GM13976 (cell line): ENCODE measurements at regions not wholly inside any gene's neighbourhood (a gene's known extent, or its start where the extent isn't known, plus 50 kb on each side); places are given as distances from the start of the nearest gene placed in this dataset.

Experiments used
- DNase-seq: peaks from one replicate; pipeline ENCODE4 v3.0.0; 2012; ENCODE audit warnings: low spot score
- in situ Hi-C: fragments of 300-500 bp; cut with MboI; formaldehyde crosslinking; loops from one replicate; pipeline ENCODE4 v1.12.0; 2022; ENCODE audit warnings: low sequenced_read_pairs, mixed read lengths, inconsistent platforms; ENCODE audit not compliant: unreplicated experiment
- TF ChIP-seq, protein P1 (sequence below): IDR thresholded peaks from 2 replicates; pipeline ENCODE4 v1.5.1; 2012; ENCODE audit warnings: borderline replicate concordance, mild to moderate bottlenecking; ENCODE audit not compliant: insufficient read depth; ENCODE audit errors: extremely low read depth, missing control alignments, control extremely low read depth

DNA sequence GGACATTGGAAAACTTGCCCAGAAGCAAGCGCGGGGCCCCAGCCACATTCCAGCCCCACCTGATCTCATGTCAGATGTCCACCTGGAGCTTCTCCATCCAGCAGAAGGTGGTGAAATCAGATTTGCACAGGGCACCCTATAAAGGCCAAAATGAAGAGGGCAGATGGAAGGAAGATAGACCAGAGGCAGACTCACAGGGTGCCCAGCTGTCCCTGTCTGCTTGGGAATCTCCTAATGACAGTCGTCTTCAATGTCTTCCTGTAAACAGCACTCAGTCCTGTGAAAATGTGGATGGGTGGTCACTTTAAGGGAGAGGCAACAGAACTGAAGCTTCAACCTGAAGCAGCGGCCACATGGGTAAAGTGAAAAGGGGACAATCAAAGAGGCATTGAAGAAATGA is 607.5 kb downstream of the IRX1 start:
- DNase-seq: no peak
- TF ChIP-seq, protein P1, sequence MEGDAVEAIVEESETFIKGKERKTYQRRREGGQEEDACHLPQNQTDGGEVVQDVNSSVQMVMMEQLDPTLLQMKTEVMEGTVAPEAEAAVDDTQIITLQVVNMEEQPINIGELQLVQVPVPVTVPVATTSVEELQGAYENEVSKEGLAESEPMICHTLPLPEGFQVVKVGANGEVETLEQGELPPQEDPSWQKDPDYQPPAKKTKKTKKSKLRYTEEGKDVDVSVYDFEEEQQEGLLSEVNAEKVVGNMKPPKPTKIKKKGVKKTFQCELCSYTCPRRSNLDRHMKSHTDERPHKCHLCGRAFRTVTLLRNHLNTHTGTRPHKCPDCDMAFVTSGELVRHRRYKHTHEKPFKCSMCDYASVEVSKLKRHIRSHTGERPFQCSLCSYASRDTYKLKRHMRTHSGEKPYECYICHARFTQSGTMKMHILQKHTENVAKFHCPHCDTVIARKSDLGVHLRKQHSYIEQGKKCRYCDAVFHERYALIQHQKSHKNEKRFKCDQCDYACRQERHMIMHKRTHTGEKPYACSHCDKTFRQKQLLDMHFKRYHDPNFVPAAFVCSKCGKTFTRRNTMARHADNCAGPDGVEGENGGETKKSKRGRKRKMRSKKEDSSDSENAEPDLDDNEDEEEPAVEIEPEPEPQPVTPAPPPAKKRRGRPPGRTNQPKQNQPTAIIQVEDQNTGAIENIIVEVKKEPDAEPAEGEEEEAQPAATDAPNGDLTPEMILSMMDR: no peak
- in situ Hi-C loops: no loop called here

DNA sequence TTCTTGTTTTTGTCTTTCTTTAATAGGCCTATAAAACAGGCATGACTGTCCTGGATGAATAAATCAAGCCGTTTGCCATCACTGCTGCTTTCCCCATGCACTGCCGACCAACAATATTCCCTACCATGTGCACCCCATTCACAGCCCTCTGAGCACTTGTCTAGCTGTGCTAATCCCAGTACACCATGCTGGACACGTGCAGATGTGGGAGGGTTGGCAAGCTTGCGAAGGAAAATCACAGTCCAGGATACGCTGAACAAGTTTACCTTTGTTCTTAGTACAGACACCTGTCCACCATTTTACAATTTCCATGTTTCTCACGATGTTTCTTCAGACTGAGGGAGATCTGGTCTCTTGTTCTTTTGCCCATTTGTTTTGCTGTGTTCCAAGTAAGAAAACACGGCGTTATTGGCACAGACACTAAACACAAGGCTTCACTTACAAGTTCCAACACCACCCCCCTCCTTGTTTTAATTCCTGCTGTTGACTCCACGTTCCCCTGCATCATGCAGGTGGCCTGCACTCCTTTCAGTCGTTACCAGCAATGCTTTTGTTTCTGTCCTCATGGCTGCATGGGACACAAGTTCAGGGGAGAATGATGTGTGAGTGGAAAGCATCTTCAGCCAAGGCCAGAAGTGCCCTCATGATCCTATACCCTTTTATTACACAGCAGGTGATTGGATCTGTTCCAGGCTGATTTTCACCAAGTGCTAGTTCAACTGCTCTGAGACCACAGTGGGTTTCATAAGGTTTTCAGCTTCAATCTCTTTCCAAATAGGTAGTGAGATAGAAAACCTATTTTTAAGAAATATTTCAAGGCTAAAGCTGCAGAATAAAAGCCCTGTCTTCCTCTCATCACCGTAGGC is 608.9 kb downstream of the IRX1 start:
- in situ Hi-C loops: no loop called here
- no peak for DNase-seq
- TF ChIP-seq, protein P1: no peak

- TF ChIP-seq, protein P1: no peak
- no peak for DNase-seq
- in situ Hi-C loops: no loop called here
Observed at GRCh38 chr5:4205398-4205797, 609.8 kb downstream of the IRX1 start.

- TF ChIP-seq, protein P1: no peak
- no peak for DNase-seq
- in situ Hi-C loops: no loop called here
Observed at GRCh38 chr5:4206127-4206526, 610.5 kb downstream of the IRX1 start.

DNA sequence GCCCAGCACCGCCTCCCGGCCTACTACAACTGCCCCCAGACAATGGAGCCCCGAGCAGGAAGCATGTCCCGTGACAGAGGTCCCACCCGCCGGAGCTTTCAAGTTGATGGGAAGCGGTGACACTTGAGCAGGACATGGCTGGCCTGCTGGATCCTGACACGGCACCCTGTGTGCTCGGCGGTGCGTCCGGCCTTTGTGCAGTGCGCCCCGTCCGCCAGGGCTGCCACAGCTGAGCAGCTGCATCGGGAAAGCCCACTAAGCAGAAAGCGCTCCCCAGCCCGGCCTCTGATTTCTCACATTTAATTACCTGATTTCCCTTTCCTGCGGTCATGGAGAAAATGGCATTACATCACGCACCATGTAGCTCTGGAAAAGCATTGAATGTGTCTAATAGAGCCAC is 611.9 kb downstream of the IRX1 start:
- TF ChIP-seq, protein P1: no peak
- DNase-seq: no peak
- in situ Hi-C loops: no loop called here

GRCh38 chr5:4208537-4208936 is 612.9 kb downstream of the IRX1 start:
- DNase-seq: no peak
- TF ChIP-seq, protein P1: no peak
- in situ Hi-C loops: no loop called here
